ENCODE measurements at regions not wholly inside any gene's neighbourhood (a gene's known extent, or its start where the extent isn't known, plus 50 kb on each side); places are given as distances from the start of the nearest gene placed in this dataset.
"Not testable (repeated sequence)": the region's sequence is repeated elsewhere in the genome, so short reads cannot be mapped to it uniquely, and the experiment has no call there.

DNA sequence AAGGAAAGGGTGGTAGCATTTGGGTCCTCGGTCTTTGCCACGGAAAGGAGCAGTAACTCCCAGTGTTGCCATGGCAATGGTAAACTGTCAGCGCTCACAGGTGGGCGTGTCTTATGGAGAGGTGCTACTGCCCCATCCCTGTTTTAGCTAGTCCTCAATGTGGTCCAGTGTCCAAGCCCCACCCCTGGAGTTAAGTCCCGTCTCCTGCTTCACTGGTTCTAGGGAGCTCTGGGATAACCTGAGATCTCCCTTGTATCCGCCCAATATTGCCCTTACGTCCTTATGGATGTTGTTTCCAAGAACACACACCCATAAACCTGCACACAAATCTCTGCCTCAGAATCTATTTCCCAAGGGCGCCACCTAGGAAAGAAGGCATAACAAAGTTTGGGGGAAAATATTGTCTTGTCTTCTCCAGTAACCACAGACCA is 64.2 kb downstream of the SPRING1 start:
- ChIA-PET POLR2A (no interaction called here), CTCF (interaction anchor here (0.6 to 1.2 kb wide), 2 partner anchors 15 to 477 kb away, joined by 3 to 7 read pairs; no protein-coding TSS in a partner anchor)
- no peak for TF ChIP-seq ZNF384 (IDR thresholded peaks at IDR 0.05)
- no peak for TF ChIP-seq TARDBP (IDR thresholded peaks at IDR 0.05)
- TF ChIP-seq BHLHE40 (IDR thresholded peaks at IDR 0.05; ENCODE audit: borderline replicate concordance): no peak
- no peak for TF ChIP-seq CTBP1 (IDR thresholded peaks at IDR 0.05; ENCODE audit: borderline replicate concordance)
- TF ChIP-seq, protein P1, sequence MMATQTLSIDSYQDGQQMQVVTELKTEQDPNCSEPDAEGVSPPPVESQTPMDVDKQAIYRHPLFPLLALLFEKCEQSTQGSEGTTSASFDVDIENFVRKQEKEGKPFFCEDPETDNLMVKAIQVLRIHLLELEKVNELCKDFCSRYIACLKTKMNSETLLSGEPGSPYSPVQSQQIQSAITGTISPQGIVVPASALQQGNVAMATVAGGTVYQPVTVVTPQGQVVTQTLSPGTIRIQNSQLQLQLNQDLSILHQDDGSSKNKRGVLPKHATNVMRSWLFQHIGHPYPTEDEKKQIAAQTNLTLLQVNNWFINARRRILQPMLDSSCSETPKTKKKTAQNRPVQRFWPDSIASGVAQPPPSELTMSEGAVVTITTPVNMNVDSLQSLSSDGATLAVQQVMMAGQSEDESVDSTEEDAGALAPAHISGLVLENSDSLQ (IDR thresholded peaks at IDR 0.05): no peak
- no peak for TF ChIP-seq FOXK2 (IDR thresholded peaks at IDR 0.05)
- TF ChIP-seq LEF1 (IDR thresholded peaks at IDR 0.05; ENCODE audit: borderline replicate concordance): no peak
- DNase-seq (ENCODE audit: extremely low spot score): no peak

- CTCF ChIA-PET: interaction anchor here (0.6 to 1.2 kb wide), 3 partner anchors 14 to 727 kb away, joined by 3 to 7 read pairs (median 5); no protein-coding TSS in a partner anchor
- TF ChIP-seq ZNF384 (IDR thresholded peaks at IDR 0.05): no peak
- TF ChIP-seq ELF4 (IDR thresholded peaks at IDR 0.05): no peak
- no peak for TF ChIP-seq FOXM1 (IDR thresholded peaks at IDR 0.05; ENCODE audit: borderline replicate concordance)
- TF ChIP-seq FOXA1 (IDR thresholded peaks at IDR 0.05): no peak
- TF ChIP-seq FOXK2 (IDR thresholded peaks at IDR 0.05): no peak
- TF ChIP-seq NFRKB (IDR thresholded peaks at IDR 0.05): no peak
- TF ChIP-seq, protein P1 (IDR thresholded peaks at IDR 0.05): no peak
- no peak for TF ChIP-seq ARNT (IDR thresholded peaks at IDR 0.05)
- TF ChIP-seq SP1 (IDR thresholded peaks at IDR 0.05): no peak
- TF ChIP-seq TARDBP (IDR thresholded peaks at IDR 0.05): no peak
- TF ChIP-seq SUZ12 (IDR thresholded peaks at IDR 0.05): no peak
- no peak for TF ChIP-seq BHLHE40 (IDR thresholded peaks at IDR 0.05; ENCODE audit: borderline replicate concordance)
- TF ChIP-seq LEF1 (IDR thresholded peaks at IDR 0.05; ENCODE audit: borderline replicate concordance): no peak
- no peak for TF ChIP-seq CTBP1 (IDR thresholded peaks at IDR 0.05; ENCODE audit: borderline replicate concordance)
- no peak for TF ChIP-seq L3MBTL2 (conservative IDR thresholded peaks at IDR 0.05)
- TF ChIP-seq HDGF (IDR thresholded peaks at IDR 0.05; ENCODE audit: borderline replicate concordance): no peak
- POLR2A ChIA-PET: no interaction called here
- DNase-seq (ENCODE audit: extremely low spot score): no peak
These were observed 64.9 kb downstream of the SPRING1 start for GRCh38 chr12:116672842-116673516.

DNA sequence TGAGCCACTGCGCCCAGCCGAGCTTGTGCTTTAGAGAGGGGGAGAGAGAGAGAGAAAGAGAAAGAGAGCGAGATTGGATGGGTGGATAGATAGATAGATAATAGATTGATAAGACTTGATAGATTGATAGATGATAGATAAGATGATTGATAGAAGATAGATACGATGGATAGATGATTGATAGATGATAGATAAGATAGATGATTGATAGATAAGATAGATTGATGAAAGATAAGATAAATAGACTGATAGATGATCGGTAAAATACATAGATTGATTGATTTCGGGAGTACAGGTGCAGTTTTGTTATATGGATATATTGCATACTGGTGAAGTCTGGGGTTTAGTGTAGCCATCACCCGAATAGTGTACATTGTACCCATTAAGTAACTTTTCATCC is 65.9 kb downstream of the SPRING1 start:
- CTCF ChIA-PET: no interaction called here
- TF ChIP-seq ARNT (IDR thresholded peaks at IDR 0.05): no peak
- TF ChIP-seq, protein P1 (IDR thresholded peaks at IDR 0.05): peak; percentile 65; the same call in 1 of the 2 replicates
- DNase-seq (ENCODE audit: extremely low spot score): no peak
- POLR2A ChIA-PET: no interaction called here

GRCh38 chr12:116670859-116671258 is 67.0 kb downstream of the SPRING1 start:
- CTCF ChIA-PET: interaction anchor here (0.6 kb wide), 1 partner anchor 125 kb away, joined by 3 read pairs; no protein-coding TSS in a partner anchor
- POLR2A ChIA-PET: no interaction called here
- no peak for TF ChIP-seq SUZ12 (IDR thresholded peaks at IDR 0.05)
- no peak for TF ChIP-seq ARNT (IDR thresholded peaks at IDR 0.05)
- no peak for TF ChIP-seq FOXA1 (IDR thresholded peaks at IDR 0.05)
- TF ChIP-seq L3MBTL2 (conservative IDR thresholded peaks at IDR 0.05): no peak
- no peak for TF ChIP-seq SP1 (IDR thresholded peaks at IDR 0.05)
- no peak for DNase-seq (ENCODE audit: extremely low spot score)

DNA sequence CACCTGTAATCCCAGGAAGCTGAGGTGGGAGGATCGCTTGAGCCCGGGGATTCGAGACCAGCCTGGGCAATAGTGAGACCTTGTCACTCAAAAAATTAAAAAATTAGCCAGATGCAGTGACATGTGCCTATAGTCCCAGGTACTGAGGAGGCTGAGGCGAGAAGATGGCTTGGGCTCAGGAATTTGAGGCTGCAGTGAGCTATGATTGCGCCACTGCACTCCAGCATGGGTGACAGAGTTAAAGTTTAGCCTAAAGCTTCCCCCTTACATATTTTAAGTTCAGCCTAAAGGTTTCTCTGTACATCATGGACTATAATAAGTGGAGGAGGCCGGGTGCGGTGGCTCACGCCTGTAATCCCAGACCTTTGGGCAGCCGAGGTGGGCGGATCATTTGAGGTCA is 70.1 kb downstream of the SPRING1 start:
- ChIA-PET POLR2A (no interaction called here), CTCF (no interaction called here)
- no peak for DNase-seq (ENCODE audit: extremely low spot score)
- TF ChIP-seq HDGF (IDR thresholded peaks at IDR 0.05; ENCODE audit: borderline replicate concordance) (no peak), ELF4 (IDR thresholded peaks at IDR 0.05) (no peak), BHLHE40 (IDR thresholded peaks at IDR 0.05; ENCODE audit: borderline replicate concordance) (no peak), FOXM1 (IDR thresholded peaks at IDR 0.05; ENCODE audit: borderline replicate concordance) (no peak), CTBP1 (IDR thresholded peaks at IDR 0.05; ENCODE audit: borderline replicate concordance) (no peak), LEF1 (IDR thresholded peaks at IDR 0.05; ENCODE audit: borderline replicate concordance) (no peak), ZNF384 (IDR thresholded peaks at IDR 0.05) (no peak), L3MBTL2 (conservative IDR thresholded peaks at IDR 0.05) (no peak), SUZ12 (IDR thresholded peaks at IDR 0.05) (no peak), FOXK2 (IDR thresholded peaks at IDR 0.05) (no peak), SP1 (IDR thresholded peaks at IDR 0.05) (no peak), FOXA1 (IDR thresholded peaks at IDR 0.05) (no peak), TARDBP (IDR thresholded peaks at IDR 0.05) (no peak), NFRKB (IDR thresholded peaks at IDR 0.05) (no peak)

DNA sequence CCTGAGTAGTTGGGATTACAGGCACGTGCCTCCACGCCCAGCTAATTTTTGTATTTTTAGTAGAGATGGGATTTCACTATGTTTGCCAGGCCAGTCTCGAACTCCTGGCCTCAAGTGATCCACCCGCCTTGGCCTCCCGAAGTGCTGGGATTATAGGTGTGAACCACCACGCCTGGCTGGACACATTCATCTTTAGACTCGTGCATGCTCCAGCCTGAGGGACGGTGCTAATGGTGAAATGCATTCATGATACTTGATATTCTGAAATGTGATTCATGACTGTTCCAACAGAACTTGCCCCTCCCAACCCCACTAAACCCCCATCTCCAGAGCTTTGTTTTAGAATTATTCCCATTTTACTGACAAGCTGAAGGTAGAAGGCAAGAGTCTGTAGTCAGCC is 71.0 kb downstream of the SPRING1 start:
- DNase-seq (ENCODE audit: extremely low spot score); CTCF ChIA-PET; POLR2A ChIA-PET: not testable (repeated sequence)

DNA sequence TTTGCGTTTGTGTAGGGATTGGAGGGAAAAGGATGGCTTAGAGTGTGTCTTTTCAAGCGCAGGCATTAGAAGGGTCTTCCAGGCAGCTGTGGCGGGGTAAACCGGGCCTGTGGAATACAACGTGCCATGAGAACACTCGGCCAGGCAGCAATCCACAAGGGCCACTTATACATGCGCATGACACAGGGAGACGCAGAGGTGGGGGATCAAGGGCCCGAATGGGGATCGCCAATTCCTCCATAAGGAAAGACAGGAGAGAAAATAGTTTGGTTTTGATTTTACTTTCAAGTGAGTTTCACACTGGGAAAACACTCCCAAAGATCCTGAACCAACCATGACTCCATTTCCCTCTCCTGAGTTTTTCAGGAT is 71.6 kb downstream of the SPRING1 start:
- TF ChIP-seq NFRKB (IDR thresholded peaks at IDR 0.05): no peak
- no peak for TF ChIP-seq LEF1 (IDR thresholded peaks at IDR 0.05; ENCODE audit: borderline replicate concordance)
- TF ChIP-seq TARDBP (IDR thresholded peaks at IDR 0.05): no peak
- TF ChIP-seq FOXK2 (IDR thresholded peaks at IDR 0.05): no peak
- TF ChIP-seq HDGF (IDR thresholded peaks at IDR 0.05; ENCODE audit: borderline replicate concordance): no peak
- TF ChIP-seq, protein P1 (IDR thresholded peaks at IDR 0.05): no peak
- TF ChIP-seq SP1 (IDR thresholded peaks at IDR 0.05): no peak
- no peak for TF ChIP-seq ARNT (IDR thresholded peaks at IDR 0.05)
- no peak for TF ChIP-seq ZNF384 (IDR thresholded peaks at IDR 0.05)
- no peak for TF ChIP-seq ELF4 (IDR thresholded peaks at IDR 0.05)
- TF ChIP-seq SUZ12 (IDR thresholded peaks at IDR 0.05): no peak
- no peak for TF ChIP-seq L3MBTL2 (conservative IDR thresholded peaks at IDR 0.05)
- no peak for TF ChIP-seq FOXA1 (IDR thresholded peaks at IDR 0.05)
- TF ChIP-seq BHLHE40 (IDR thresholded peaks at IDR 0.05; ENCODE audit: borderline replicate concordance): no peak
- no peak for TF ChIP-seq FOXM1 (IDR thresholded peaks at IDR 0.05; ENCODE audit: borderline replicate concordance)
- TF ChIP-seq CTBP1 (IDR thresholded peaks at IDR 0.05; ENCODE audit: borderline replicate concordance): no peak
- ChIA-PET POLR2A (no interaction called here), CTCF (no interaction called here)
- no peak for DNase-seq (ENCODE audit: extremely low spot score)

Measured in HEK293T (cell line).